ENCODE measurements at regions not wholly inside any gene's neighbourhood (a gene's known extent, or its start where the extent isn't known, plus 50 kb on each side); places are given as distances from the start of the nearest gene placed in this dataset.

- H3K9me3 Mint-ChIP-seq: no peaks in the 10 kb centered on the region
These were observed 73.4 kb downstream of the NTMT2 start for GRCh38 chr1:170219163-170219562.

DNA sequence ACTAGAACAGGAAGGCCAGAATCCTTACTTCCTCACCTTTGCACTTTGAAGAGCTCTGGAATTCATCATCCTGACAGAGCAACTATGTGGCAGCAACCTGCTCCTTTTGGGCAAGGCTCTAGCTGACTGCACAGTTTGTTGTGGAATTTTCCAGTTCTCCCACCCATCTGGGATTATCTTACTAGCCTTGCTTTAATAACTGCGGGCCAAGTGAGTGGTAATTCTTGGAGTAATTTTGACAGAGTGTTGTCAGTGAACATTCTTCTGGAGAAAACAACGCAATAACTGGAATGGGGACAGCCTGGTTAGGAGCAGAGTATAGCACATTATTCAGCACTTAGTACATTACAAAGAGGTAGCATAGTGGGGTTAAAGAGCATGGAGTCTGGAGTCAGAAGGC lies 75.3 kb downstream of the NTMT2 start:
- Mint-ChIP-seq H3K27ac (no peak overlapping the region), H3K9me3 (no peaks in the 10 kb centered on the region), H3K4me1 (no peaks in the 10 kb centered on the region), H3K27me3 (ENCODE audit: insufficient read depth, low read depth, poor library complexity) (no peaks in the 10 kb centered on the region), H3K36me3 (ENCODE audit: low read depth) (no peaks in the 10 kb centered on the region), H3K4me3 (no peak overlapping the region)
- Histone ChIP-seq H3K27me3 (ENCODE audit: insufficient read depth) (no peaks in the 10 kb centered on the region), H3F3A (replicated peaks; ENCODE audit: low read depth) (no peaks in the 10 kb centered on the region), H3K9me2 (ENCODE audit: insufficient read depth) (peaks cover 3% of the 10 kb centered on the region; the same call in 1 of the 2 replicates), H3K36me3 (ENCODE audit: insufficient read depth) (no peaks in the 10 kb centered on the region), H3K27ac (ENCODE audit: low read depth) (no peak overlapping the region), H3K4me1 (ENCODE audit: insufficient read depth) (no peaks in the 10 kb centered on the region), H4K20me1 (replicated peaks; ENCODE audit: insufficient read depth) (no peaks in the 10 kb centered on the region), H3K79me2 (replicated peaks; ENCODE audit: insufficient read depth) (no peaks in the 10 kb centered on the region), H2AFZ (no peak overlapping the region), H3K4me3 (no peak overlapping the region), H3K4me2 (no peak overlapping the region)
- no peak for TF ChIP-seq EZH2 (IDR thresholded peaks at IDR 0.05; ENCODE audit: low read depth, unreplicated experiment)
- no peak for TF ChIP-seq ZNF331 (CRISPR knock-in tag; IDR thresholded peaks at IDR 0.05; ENCODE audit: low read depth)
- TF ChIP-seq NANOG (IDR thresholded peaks at IDR 0.05; ENCODE audit: borderline replicate concordance): no peak
- TF ChIP-seq EZH2phosphoT487 (IDR thresholded peaks at IDR 0.05; ENCODE audit: unreplicated experiment): no peak
- ATAC-seq: no peak
- DNase-seq (ENCODE audit: low spot score): no peak

More at GRCh38 chr1:170219163-170219562, 73.4 kb downstream of the NTMT2 start:
- Histone ChIP-seq H3K79me2 (replicated peaks; ENCODE audit: insufficient read depth) (no peaks in the 10 kb centered on the region), H3K36me3 (ENCODE audit: insufficient read depth) (no peaks in the 10 kb centered on the region), H3F3A (replicated peaks; ENCODE audit: low read depth) (no peaks in the 10 kb centered on the region), H3K27ac (ENCODE audit: low read depth) (no peak overlapping the region), H3K4me3 (no peak overlapping the region), H3K4me1 (ENCODE audit: insufficient read depth) (no peaks in the 10 kb centered on the region), H4K20me1 (replicated peaks; ENCODE audit: insufficient read depth) (no peaks in the 10 kb centered on the region), H3K9me2 (ENCODE audit: insufficient read depth) (peaks cover 3% of the 10 kb centered on the region; the same call in 1 of the 2 replicates), H2AFZ (no peak overlapping the region), H3K27me3 (ENCODE audit: insufficient read depth) (no peaks in the 10 kb centered on the region), H3K4me2 (no peak overlapping the region)
- Mint-ChIP-seq H3K27ac (no peak overlapping the region), H3K4me3 (no peak overlapping the region), H3K4me1 (no peaks in the 10 kb centered on the region), H3K36me3 (ENCODE audit: low read depth) (no peaks in the 10 kb centered on the region), H3K27me3 (ENCODE audit: insufficient read depth, low read depth, poor library complexity) (no peaks in the 10 kb centered on the region)
- ATAC-seq (no peak), DNase-seq (ENCODE audit: low spot score) (no peak)
- TF ChIP-seq JUNB (IDR thresholded peaks at IDR 0.05; ENCODE audit: unreplicated experiment) (no peak), POLR2AphosphoS5 (IDR thresholded peaks at IDR 0.05; ENCODE audit: low read depth) (no peak)

GRCh38 chr1:170221495-170221894 lies 75.7 kb downstream of the NTMT2 start:
- no peak overlapping the region for H3K4me3 Mint-ChIP-seq
- TF ChIP-seq EZH2phosphoT487 (IDR thresholded peaks at IDR 0.05; ENCODE audit: unreplicated experiment) (no peak), CREB1 (CRISPR knock-in tag; IDR thresholded peaks at IDR 0.05; ENCODE audit: low read depth) (no peak), CTCF (conservative IDR thresholded peaks at IDR 0.05; ENCODE audit: low read depth in 2 of 2) (no peak), ZNF114 (CRISPR knock-in tag; IDR thresholded peaks at IDR 0.05) (no peak), EZH2 (IDR thresholded peaks at IDR 0.05; ENCODE audit: low read depth, unreplicated experiment) (no peak), POLR2AphosphoS5 (IDR thresholded peaks at IDR 0.05; ENCODE audit: low read depth) (no peak), NANOG (IDR thresholded peaks at IDR 0.05; ENCODE audit: borderline replicate concordance) (no peak), STAT1 (IDR thresholded peaks at IDR 0.05; ENCODE audit: unreplicated experiment) (no peak)
- no peaks in the 10 kb centered on the region for H3K36me3 Mint-ChIP-seq (ENCODE audit: low read depth)
- ATAC-seq (no peak), DNase-seq (ENCODE audit: low spot score) (no peak)
- Histone ChIP-seq H3K4me1 (ENCODE audit: insufficient read depth) (no peaks in the 10 kb centered on the region), H3K27ac (ENCODE audit: low read depth) (no peak overlapping the region), H3K4me3 (no peak overlapping the region), H3K79me2 (replicated peaks; ENCODE audit: insufficient read depth) (no peaks in the 10 kb centered on the region), H3K36me3 (ENCODE audit: insufficient read depth) (no peaks in the 10 kb centered on the region), H4K20me1 (replicated peaks; ENCODE audit: insufficient read depth) (no peaks in the 10 kb centered on the region), H3K9me2 (ENCODE audit: insufficient read depth) (peaks cover 3% of the 10 kb centered on the region; the same call in 1 of the 2 replicates), H3K4me2 (no peak overlapping the region), H3F3A (replicated peaks; ENCODE audit: low read depth) (no peaks in the 10 kb centered on the region), H2AFZ (no peak overlapping the region), H3K27me3 (ENCODE audit: insufficient read depth) (no peaks in the 10 kb centered on the region)
- no peaks in the 10 kb centered on the region for H3K9me3 Mint-ChIP-seq
- no peak overlapping the region for H3K27ac Mint-ChIP-seq
- H3K4me1 Mint-ChIP-seq: no peaks in the 10 kb centered on the region
- no peaks in the 10 kb centered on the region for H3K27me3 Mint-ChIP-seq (ENCODE audit: insufficient read depth, low read depth, poor library complexity)
